KOPT-K1 (cell line): ENCODE measurements at regions not wholly inside any gene's neighbourhood (a gene's known extent, or its start where the extent isn't known, plus 50 kb on each side); places are given as distances from the start of the nearest gene placed in this dataset.
A peak's percentile ranks its signal among the peaks of the same experiment; 100 is the strongest.

Experiments used
- H3K27ac ChIP-seq: fragments of 200-600 bp; sonication (generic); 2 replicates; pipeline ENCODE4 v1.5.1; 2016; ENCODE audit warnings: antibody characterized with exemption, mild to moderate bottlenecking, low read depth, low read length; ENCODE audit not compliant: poor library complexity, severe bottlenecking
- H3K36me3 ChIP-seq: fragments of 200-600 bp; sonication (generic); 2 replicates; pipeline ENCODE4 v1.5.1; 2017; ENCODE audit warnings: antibody characterized with exemption, mild to moderate bottlenecking, low read length, moderate library complexity; ENCODE audit not compliant: insufficient read depth
- H3K9me3 ChIP-seq: fragments of 200-600 bp; sonication (generic); 2 replicates; pipeline ENCODE4 v1.5.1; 2017; ENCODE audit warnings: antibody characterized with exemption, low read length, mild to moderate bottlenecking; ENCODE audit not compliant: insufficient read depth, poor library complexity, severe bottlenecking

DNA sequence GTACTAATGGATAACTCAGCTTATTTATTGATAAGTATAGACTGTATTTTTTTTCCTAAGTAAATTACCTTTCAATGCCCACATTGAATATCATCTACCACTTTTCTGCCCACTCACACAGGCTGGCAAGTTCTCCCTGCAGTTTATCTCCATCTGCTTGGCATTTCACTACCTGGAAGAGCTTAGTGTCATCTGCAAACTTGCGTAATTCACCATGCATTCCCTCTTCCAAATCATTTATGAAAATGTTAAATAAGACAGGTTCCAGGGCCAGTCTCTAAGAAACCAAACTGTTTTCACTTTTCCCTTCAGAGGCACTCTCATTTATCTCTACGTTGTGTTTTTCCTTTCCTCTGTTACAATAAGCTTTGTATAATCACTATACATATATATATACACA is 1076.6 kb downstream of the IGSF11 start:
- H3K36me3 ChIP-seq = no peaks in the 10 kb centered on the region
- H3K9me3 ChIP-seq = no peaks in the 10 kb centered on the region
- H3K27ac ChIP-seq = no peak overlapping the region

GRCh38 chr3:117962750-117963149 is 1071.9 kb downstream of the IGSF11 start:
- Histone ChIP-seq H3K27ac (no peak overlapping the region), H3K9me3 (no peaks in the 10 kb centered on the region), H3K36me3 (no peaks in the 10 kb centered on the region)

DNA sequence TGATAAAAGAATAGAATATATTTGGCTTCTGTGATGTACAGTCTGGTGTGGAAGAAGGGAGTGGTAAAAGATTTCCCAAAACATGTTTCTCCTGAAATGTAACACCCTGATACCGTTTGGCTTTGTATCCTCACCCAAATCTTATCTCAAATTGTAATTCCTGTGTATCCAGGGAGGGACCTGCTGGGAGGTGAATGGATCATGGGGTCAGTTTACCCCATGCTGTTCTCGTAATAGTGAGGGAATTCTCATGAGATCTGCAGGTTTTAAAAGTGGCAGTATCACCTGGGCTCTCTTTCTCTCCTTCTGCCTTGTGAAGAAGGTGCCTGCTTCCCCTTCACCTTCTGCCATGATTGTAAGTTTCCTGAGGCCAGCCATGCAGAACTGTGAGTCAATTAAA is 1070.8 kb downstream of the IGSF11 start:
- Histone ChIP-seq H3K27ac (no peak overlapping the region), H3K9me3 (no peaks in the 10 kb centered on the region), H3K36me3 (no peaks in the 10 kb centered on the region)

DNA sequence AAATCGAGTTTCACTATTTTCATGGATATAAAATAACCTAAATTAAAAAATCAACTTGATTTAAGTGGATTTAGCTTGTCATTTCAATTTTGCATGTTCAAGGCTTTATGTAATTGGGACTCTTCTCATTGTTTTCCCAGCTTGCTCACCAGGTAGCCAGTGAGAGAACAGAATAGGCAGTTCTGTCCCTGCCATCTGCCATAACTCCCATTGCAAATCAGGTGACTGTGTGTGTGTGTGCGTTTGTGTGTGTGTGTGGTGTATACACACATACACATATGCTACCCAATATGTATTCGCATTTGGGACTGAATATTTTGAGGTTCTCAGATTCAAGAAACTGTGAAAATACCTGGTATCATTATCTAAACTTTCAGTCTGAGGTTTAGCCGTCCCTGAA is 1069.8 kb downstream of the IGSF11 start:
- Histone ChIP-seq H3K9me3 (no peaks in the 10 kb centered on the region), H3K36me3 (no peaks in the 10 kb centered on the region)

DNA sequence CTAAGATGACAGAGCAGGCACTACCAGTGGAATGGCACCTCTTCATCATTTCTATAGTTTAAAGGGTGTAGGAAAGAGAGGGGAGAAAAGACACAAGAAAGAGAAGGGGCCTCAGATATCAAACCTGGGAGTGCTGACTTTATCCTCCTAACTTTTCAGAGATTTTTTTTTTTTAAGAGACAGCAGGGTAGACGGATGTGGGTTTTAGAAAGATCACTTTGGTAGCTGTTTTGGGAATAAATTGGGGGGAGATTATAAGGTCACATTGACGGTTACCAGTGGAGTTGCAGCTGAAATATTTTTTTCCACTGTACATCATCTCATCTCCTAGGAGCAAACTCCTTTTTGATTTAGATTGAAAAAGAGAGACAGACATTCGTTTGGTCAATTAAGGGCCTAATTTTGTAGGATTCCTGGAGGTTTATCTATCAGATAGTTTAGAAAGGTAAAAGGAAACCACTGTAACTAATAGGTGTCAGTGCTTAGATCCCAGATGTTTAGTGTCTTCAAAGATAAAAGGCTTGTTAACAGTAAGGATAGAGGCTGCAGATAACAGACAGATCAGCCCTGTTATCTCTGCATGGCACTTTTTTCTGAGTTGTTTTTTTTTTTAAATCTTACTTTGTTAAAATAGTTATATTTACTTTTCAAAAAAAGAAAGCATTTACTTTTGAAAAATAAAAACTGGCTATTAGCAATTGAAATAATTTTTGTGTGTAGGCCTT is 1057.0 kb downstream of the IGSF11 start:
- no peaks in the 10 kb centered on the region for H3K9me3 ChIP-seq
- no peaks in the 10 kb centered on the region for H3K36me3 ChIP-seq
- H3K27ac ChIP-seq = peak overlapping the region; percentile 89

More for the DNA sequence above, 1069.8 kb downstream of the IGSF11 start:
- H3K27ac ChIP-seq = no peak overlapping the region

- no peaks in the 10 kb centered on the region for H3K36me3 ChIP-seq
- no peaks in the 10 kb centered on the region for H3K9me3 ChIP-seq
- peak overlapping the region; percentile 89 for H3K27ac ChIP-seq
Observed at GRCh38 chr3:117979466-117979865, 1055.2 kb downstream of the IGSF11 start.

GRCh38 chr3:117987256-117987655 is 1047.4 kb downstream of the IGSF11 start:
- Histone ChIP-seq H3K27ac (no peak overlapping the region), H3K36me3 (no peaks in the 10 kb centered on the region), H3K9me3 (no peaks in the 10 kb centered on the region)

DNA sequence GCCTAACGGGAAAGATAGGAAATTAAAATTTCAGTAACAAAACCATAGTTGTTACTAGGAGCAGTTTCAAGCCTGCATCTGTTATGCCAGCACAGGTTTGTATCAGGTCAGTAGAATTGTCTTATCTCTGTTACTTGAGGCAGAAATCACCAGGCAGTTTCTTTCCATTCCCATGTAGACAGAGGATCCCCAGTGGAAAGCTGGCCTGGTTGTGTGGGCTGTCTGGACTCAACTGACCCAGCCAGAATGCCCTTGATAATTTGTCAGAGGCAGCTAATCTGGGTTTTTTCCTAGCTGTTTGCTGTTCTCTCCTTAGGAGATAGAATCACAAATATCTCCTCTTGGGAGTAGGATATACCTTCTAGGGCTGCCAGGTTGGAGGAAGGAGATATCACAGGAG is 1044.7 kb downstream of the IGSF11 start:
- Histone ChIP-seq H3K27ac (no peak overlapping the region), H3K36me3 (no peaks in the 10 kb centered on the region), H3K9me3 (no peaks in the 10 kb centered on the region)

DNA sequence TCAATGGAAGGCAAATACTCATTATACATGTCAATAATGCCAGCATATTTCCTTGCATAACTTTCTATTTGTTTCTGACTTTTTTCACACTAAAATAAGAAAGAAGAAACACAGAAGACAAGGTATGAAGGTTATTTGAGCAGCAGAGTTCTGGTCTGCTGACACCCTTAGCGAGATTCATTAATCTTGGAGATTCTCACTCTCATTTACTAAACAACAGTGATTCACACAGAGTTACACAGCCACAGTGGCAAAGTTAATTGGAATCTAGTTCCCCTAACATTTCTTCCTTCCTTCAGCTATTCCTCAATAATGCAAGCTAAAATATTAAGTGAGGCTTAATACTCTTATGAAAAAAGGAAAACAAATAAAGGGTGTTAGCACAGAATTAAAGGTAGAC is 1044.0 kb downstream of the IGSF11 start:
- H3K9me3 ChIP-seq = no peaks in the 10 kb centered on the region
- no peak overlapping the region for H3K27ac ChIP-seq
- no peaks in the 10 kb centered on the region for H3K36me3 ChIP-seq

- H3K9me3 ChIP-seq = no peaks in the 10 kb centered on the region
- no peaks in the 10 kb centered on the region for H3K36me3 ChIP-seq
- H3K27ac ChIP-seq = peak overlapping the region; percentile 10
Observed at GRCh38 chr3:117995842-117996437, 1038.7 kb downstream of the IGSF11 start.

DNA sequence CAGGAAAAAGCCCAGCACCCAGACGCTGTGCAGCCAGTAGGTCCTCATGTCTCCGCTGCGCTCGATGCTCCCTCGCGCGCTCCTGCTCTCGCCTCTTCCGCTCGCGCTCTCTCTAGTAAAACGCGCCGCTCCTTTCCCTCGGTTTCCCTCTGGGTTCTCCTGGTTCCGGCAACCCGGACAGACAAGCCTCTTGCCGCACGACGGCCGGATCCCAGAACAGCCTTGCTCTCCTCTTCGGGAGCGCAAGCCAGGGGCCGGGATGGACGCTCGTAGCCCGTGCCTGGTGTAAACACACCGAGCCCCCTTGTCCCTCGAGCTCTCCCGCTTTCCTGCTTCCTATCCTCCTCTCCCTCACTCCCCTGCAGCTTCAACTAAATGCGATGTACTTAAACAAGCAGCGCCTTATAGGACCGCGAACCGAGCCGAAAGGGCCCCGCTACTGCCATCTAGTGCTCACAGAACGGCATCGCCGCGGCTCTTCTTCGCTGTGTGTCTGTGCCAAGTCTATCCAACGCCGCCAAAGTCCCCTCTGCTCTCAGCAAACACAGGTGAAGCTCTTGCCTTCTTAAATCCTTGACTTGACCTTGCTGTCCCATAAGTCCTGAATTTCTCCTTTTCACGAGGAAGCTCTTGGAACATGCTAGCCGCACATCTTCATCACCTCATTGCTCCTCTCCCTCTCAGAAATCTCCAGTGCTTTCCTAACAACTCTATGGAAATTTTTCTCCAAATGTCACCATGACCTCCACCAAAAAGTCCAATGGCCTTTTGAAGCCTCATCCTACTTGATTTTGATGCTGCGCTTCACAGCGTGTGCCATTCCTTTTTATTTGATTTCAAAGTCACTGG is 1037.2 kb downstream of the IGSF11 start:
- no peaks in the 10 kb centered on the region for H3K36me3 ChIP-seq
- peak overlapping the region; percentile 66 for H3K27ac ChIP-seq
- H3K9me3 ChIP-seq = no peaks in the 10 kb centered on the region

DNA sequence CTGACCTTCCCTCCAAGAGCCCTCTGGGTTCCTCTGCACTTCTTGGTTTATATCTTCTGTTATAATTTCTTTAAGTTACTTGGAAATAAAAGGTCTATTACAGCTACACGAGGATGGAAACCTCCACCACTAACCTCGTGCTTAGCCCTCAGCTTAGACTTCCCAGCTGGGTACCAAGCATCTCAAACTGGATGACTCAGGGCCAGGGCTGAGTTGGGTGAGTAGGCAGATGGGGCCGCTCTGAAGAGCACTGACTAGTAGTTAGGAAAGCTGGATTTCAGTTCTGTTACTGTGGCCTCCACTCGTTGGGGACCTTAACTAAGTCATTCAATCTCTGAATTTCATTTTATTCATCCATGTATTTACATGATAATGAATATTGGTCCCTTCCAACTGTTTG is 1036.6 kb downstream of the IGSF11 start:
- no peaks in the 10 kb centered on the region for H3K9me3 ChIP-seq
- no peaks in the 10 kb centered on the region for H3K36me3 ChIP-seq
- no peak overlapping the region for H3K27ac ChIP-seq

DNA sequence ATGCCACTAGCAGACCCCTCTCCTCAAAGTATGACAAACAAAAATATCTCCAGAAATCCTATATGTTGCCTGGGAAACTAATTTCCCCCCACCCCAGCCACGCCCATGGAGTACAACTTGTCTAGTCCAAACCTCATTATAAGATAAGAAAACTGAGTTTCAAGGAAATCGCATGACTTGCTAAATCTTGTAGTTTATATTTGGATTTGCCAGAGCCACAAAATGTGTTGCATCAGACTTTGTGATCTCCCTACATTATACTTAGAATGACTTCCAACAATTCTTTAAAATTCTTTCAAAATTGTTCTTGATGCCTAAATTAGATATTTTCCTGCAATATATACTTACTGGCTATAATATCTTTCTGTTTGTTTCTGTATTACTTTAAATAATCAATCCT is 1034.4 kb downstream of the IGSF11 start:
- Histone ChIP-seq H3K27ac (no peak overlapping the region), H3K36me3 (no peaks in the 10 kb centered on the region), H3K9me3 (no peaks in the 10 kb centered on the region)

- Histone ChIP-seq H3K36me3 (no peaks in the 10 kb centered on the region), H3K9me3 (no peaks in the 10 kb centered on the region), H3K27ac (no peak overlapping the region)
Observed at GRCh38 chr3:118001380-118001779, 1033.3 kb downstream of the IGSF11 start.

GRCh38 chr3:118011910-118012309 is 1022.7 kb downstream of the IGSF11 start:
- Histone ChIP-seq H3K9me3 (peaks cover 2% of the 10 kb centered on the region), H3K27ac (no peak overlapping the region), H3K36me3 (no peaks in the 10 kb centered on the region)
